Mesendoderm (in vitro differentiated cells): ENCODE measurements at regions not wholly inside any gene's neighbourhood (a gene's known extent, or its start where the extent isn't known, plus 50 kb on each side); places are given as distances from the start of the nearest gene placed in this dataset.
"Not testable (repeated sequence)": the region's sequence is repeated elsewhere in the genome, so short reads cannot be mapped to it uniquely, and the experiment has no call there.

Experiments
- DNase-seq: peaks from one replicate; pipeline ENCODE4 v3.0.0; 2013
- H2AK5ac ChIP-seq: 2 replicates; pipeline ENCODE4 v1.6.1; 2013; ENCODE audit warnings: low read length, inconsistent platforms
- H2BK120ac ChIP-seq: 2 replicates; pipeline ENCODE4 v1.6.1; 2013; ENCODE audit warnings: low read depth, mild to moderate bottlenecking, low read length, moderate library complexity, mixed read lengths
- H2BK15ac ChIP-seq: replicated peaks from 2 replicates; pipeline ENCODE4 v1.6.1; 2013; ENCODE audit warnings: low read depth, mild to moderate bottlenecking, moderate library complexity
- H2BK5ac ChIP-seq: 2 replicates; pipeline ENCODE4 v1.6.1; 2013; ENCODE audit warnings: low read length, inconsistent platforms
- H3K18ac ChIP-seq: 2 replicates; pipeline ENCODE4 v1.6.1; 2013; ENCODE audit warnings: mild to moderate bottlenecking, low read length, mixed read lengths
- H3K23ac ChIP-seq: one replicate; pipeline ENCODE4 v1.6.1; 2013; ENCODE audit warnings: low read length
- H3K27ac ChIP-seq: 2 replicates; pipeline ENCODE4 v1.5.1; 2013; ENCODE audit warnings: low read depth, mild to moderate bottlenecking, inconsistent platforms, low read length, moderate library complexity
- H3K27me3 ChIP-seq: 2 replicates; pipeline ENCODE4 v1.6.1; 2013; ENCODE audit warnings: low read length, control low read depth, mild to moderate bottlenecking, inconsistent platforms; ENCODE audit not compliant: insufficient read depth, poor library complexity
- H3K36me3 ChIP-seq: 2 replicates; pipeline ENCODE4 v1.6.1; 2013; ENCODE audit warnings: low read length, inconsistent platforms; ENCODE audit not compliant: control insufficient read depth, insufficient read depth
- H3K4ac ChIP-seq: one replicate; pipeline ENCODE4 v1.6.1; 2013; ENCODE audit warnings: low read depth, mild to moderate bottlenecking, low read length, moderate library complexity
- H3K4me1 ChIP-seq: 2 replicates; pipeline ENCODE4 v1.6.1; 2013; ENCODE audit warnings: low read depth, low read length, inconsistent platforms; ENCODE audit not compliant: control insufficient read depth
- H3K4me2 ChIP-seq: 2 replicates; pipeline ENCODE4 v1.6.1; 2013; ENCODE audit warnings: low read length
- H3K4me3 ChIP-seq: 2 replicates; pipeline ENCODE4 v1.5.1; 2013; ENCODE audit warnings: mild to moderate bottlenecking, low read length
- H3K56ac ChIP-seq: one replicate; pipeline ENCODE4 v1.6.1; 2013; ENCODE audit warnings: low read length
- H3K79me1 ChIP-seq: 2 replicates; pipeline ENCODE4 v1.6.1; 2013; ENCODE audit warnings: low read length, inconsistent platforms
- H3K79me2 ChIP-seq: 2 replicates; pipeline ENCODE4 v1.6.1; 2013; ENCODE audit warnings: mild to moderate bottlenecking, low read length; ENCODE audit not compliant: control insufficient read depth, insufficient read depth
- H3K9ac ChIP-seq: 2 replicates; pipeline ENCODE4 v1.6.1; 2013; ENCODE audit warnings: low read length, inconsistent platforms
- H4K5ac ChIP-seq: one replicate; pipeline ENCODE4 v1.6.1; 2013; ENCODE audit warnings: low read length
- H4K8ac ChIP-seq: one replicate; pipeline ENCODE4 v1.6.1; 2013; ENCODE audit warnings: low read depth, mild to moderate bottlenecking, control low read depth, low read length, moderate library complexity
- WGBS: extraction: QIAGEN DNeasy Blood & Tissue Kit; methylation state at CpG from one replicate; pipeline ENCODE4 v1.1.7; 2013; ENCODE audit warnings: low lambda C conversion rate, missing lambda C conversion rate; ENCODE audit not compliant: insufficient coverage; ENCODE audit errors: extremely low coverage; 5-methylcytosine and 5-hydroxymethylcytosine counted together

- Histone ChIP-seq H3K4me2 (no peak overlapping the region), H2BK5ac (no peak overlapping the region), H3K4me3 (no peak overlapping the region), H3K4me1 (peaks cover 2% of the 10 kb centered on the region), H3K27me3 (no peaks in the 10 kb centered on the region), H3K9ac (no peak overlapping the region), H3K27ac (no peak overlapping the region), H2BK15ac (no peak overlapping the region), H4K8ac (no peak overlapping the region), H3K23ac (no peak overlapping the region), H3K4ac (no peak overlapping the region), H3K36me3 (no peaks in the 10 kb centered on the region), H3K79me2 (no peaks in the 10 kb centered on the region), H2BK120ac (no peak overlapping the region), H3K56ac (no peak overlapping the region), H3K79me1 (no peaks in the 10 kb centered on the region), H3K18ac (no peak overlapping the region), H4K5ac (no peak overlapping the region), H2AK5ac (no peak overlapping the region)
- WGBS, result no CpG with 5 or more reads among the region's 5 CpGs
- peak; percentile 31 for DNase-seq
Observed at GRCh38 chr5:56757077-56757476, 58.3 kb upstream of the MAP3K1 start.

GRCh38 chr5:56755036-56755555, 60.3 kb upstream of the MAP3K1 start:
- Histone ChIP-seq H3K4me3 (no peak overlapping the region), H3K27me3 (no peaks in the 10 kb centered on the region), H3K4me2 (no peak overlapping the region), H3K9ac (no peak overlapping the region), H3K36me3 (no peaks in the 10 kb centered on the region), H2BK5ac (no peak overlapping the region), H3K23ac (no peak overlapping the region), H3K18ac (no peak overlapping the region), H2AK5ac (no peak overlapping the region), H4K5ac (no peak overlapping the region), H3K4ac (no peak overlapping the region), H3K79me1 (no peaks in the 10 kb centered on the region), H2BK15ac (no peak overlapping the region), H3K27ac (no peak overlapping the region), H3K4me1 (no peaks in the 10 kb centered on the region), H3K56ac (no peak overlapping the region), H3K79me2 (no peaks in the 10 kb centered on the region), H2BK120ac (no peak overlapping the region), H4K8ac (no peak overlapping the region)
- WGBS, result no CpG with 5 or more reads among the region's 3 CpGs
- DNase-seq, result no peak

DNA sequence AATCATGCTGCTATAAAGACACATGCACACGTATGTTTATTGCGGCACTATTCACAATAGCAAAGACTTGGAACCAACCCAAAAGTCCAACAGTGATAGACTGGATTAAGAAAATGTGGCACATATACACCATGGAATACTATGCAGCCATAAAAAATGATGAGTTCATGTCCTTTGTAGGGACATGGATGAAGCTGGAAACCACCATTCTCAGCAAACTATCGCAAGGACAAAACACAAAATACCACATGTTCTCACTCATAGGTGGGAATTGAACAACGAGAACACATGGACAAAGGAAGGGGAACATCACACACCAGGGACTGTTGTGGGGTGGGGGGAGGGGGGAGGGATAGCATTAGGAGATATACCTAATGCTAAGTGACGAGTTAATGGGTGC, 61.8 kb upstream of the MAP3K1 start:
- not testable (repeated sequence) for H3K27ac ChIP-seq, H4K5ac ChIP-seq, H3K79me1 ChIP-seq, H3K4me3 ChIP-seq, H2BK120ac ChIP-seq, H3K9ac ChIP-seq, H4K8ac ChIP-seq, H3K27me3 ChIP-seq, H3K18ac ChIP-seq, H3K4me2 ChIP-seq, H3K79me2 ChIP-seq, H3K4me1 ChIP-seq, DNase-seq, H3K4ac ChIP-seq, H3K23ac ChIP-seq, H2AK5ac ChIP-seq, H3K36me3 ChIP-seq, H2BK15ac ChIP-seq, H3K56ac ChIP-seq, H2BK5ac ChIP-seq
- no CpG with 5 or more reads among the region's 5 CpGs for whole genome bisulfite sequencing

- no peak overlapping the region for H3K23ac ChIP-seq
- no peak overlapping the region for H2BK120ac ChIP-seq
- H2AK5ac ChIP-seq, result no peak overlapping the region
- no peak for DNase-seq
- H3K27me3 ChIP-seq, result no peaks in the 10 kb centered on the region
- no peak overlapping the region for H3K4ac ChIP-seq
- H4K5ac ChIP-seq, result no peak overlapping the region
- no peak overlapping the region for H2BK15ac ChIP-seq
- no CpG with 5 or more reads among the region's 2 CpGs for WGBS
- H3K79me2 ChIP-seq, result no peaks in the 10 kb centered on the region
- no peak overlapping the region for H2BK5ac ChIP-seq
- no peak overlapping the region for H3K9ac ChIP-seq
- no peak overlapping the region for H3K4me3 ChIP-seq
- no peaks in the 10 kb centered on the region for H3K4me1 ChIP-seq
- H3K79me1 ChIP-seq, result no peaks in the 10 kb centered on the region
- no peaks in the 10 kb centered on the region for H3K36me3 ChIP-seq
- H3K56ac ChIP-seq, result no peak overlapping the region
- H3K4me2 ChIP-seq, result no peak overlapping the region
- H3K27ac ChIP-seq, result no peak overlapping the region
- no peak overlapping the region for H3K18ac ChIP-seq
- H4K8ac ChIP-seq, result no peak overlapping the region
Observed at GRCh38 chr5:56751572-56752313, 63.6 kb upstream of the MAP3K1 start.

DNA sequence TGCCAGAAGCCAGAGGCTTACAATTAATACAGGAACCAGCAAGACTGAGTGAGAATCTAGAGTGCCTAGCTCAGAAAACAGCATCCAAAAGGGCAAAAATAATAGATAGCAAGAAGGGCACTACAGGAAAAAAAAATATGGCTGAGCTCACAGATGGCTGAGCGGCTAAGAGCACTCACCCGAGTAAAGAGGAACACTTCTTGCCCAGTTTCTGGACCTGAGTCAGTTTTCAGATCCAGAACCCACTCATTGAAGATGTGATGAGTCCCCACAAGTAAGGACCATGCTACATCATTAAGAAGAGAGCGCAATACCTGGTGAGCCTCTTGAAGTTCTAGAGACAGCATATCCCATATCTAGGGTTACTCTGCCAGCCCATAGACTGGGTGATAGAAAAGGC, 65.5 kb upstream of the MAP3K1 start:
- Histone ChIP-seq H3K23ac (no peak overlapping the region), H3K4ac (no peak overlapping the region), H2AK5ac (no peak overlapping the region), H3K4me2 (no peak overlapping the region), H3K27me3 (no peaks in the 10 kb centered on the region), H3K79me1 (no peaks in the 10 kb centered on the region), H4K5ac (no peak overlapping the region), H2BK15ac (no peak overlapping the region), H3K79me2 (no peaks in the 10 kb centered on the region), H3K56ac (no peak overlapping the region), H3K27ac (no peak overlapping the region), H3K4me3 (no peak overlapping the region), H3K18ac (no peak overlapping the region), H3K4me1 (no peaks in the 10 kb centered on the region), H2BK5ac (no peak overlapping the region), H4K8ac (no peak overlapping the region), H2BK120ac (no peak overlapping the region), H3K9ac (no peak overlapping the region), H3K36me3 (no peaks in the 10 kb centered on the region)
- no CpG with 5 or more reads among the region's 3 CpGs for WGBS
- DNase-seq, result no peak
